DMS53 (cell line): ENCODE measurements at regions not wholly inside any gene's neighbourhood (a gene's known extent, or its start where the extent isn't known, plus 50 kb on each side); places are given as distances from the start of the nearest gene placed in this dataset.

Experiments used
- DNase-seq: peaks from one replicate; lab custom pipeline; 2025; lab: John Stamatoyannopoulos, UW

DNA sequence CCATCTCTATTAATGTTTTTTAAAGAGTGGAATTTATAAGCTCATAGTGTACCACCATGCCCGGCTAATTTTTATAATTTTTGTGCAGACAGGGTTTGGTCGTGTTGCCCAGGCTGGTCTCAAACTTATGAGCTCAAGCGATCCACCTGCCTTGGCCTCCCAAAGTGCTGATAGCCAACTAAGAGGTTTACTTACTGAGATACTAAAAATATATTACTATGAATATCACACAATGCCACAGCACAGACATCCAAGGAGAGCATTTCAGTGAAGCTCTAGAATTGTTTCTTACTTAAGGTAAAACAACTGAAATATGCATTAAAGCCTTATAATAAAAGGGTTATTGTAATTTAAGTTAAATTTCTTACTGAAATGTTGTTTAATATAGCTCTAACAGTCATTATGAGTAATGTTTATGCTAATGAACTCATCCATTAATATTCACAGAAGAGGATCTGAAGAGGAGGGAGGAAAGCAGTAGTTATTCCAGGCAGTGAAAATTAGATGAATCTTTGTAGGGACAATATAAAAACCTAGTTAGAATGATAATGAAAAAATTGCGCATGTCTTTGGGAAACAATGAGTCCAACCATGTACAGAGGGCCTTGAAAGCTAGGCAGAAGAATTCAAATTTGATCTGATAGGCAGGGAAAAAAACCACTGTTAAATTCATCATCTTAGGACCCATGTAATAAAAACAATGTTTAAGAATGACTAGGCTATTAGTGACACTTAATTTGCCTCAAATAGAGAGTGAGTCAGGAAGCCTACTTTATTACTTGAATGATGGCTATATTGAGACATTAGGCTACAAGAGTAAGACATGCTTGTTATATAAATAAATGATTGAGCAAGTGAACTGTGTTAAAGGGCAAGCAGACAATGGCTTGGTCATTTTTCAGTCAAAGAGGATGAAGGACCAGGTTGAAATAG, 99.2 kb downstream of the SLC41A2 start:
- no peak for DNase-seq

DNA sequence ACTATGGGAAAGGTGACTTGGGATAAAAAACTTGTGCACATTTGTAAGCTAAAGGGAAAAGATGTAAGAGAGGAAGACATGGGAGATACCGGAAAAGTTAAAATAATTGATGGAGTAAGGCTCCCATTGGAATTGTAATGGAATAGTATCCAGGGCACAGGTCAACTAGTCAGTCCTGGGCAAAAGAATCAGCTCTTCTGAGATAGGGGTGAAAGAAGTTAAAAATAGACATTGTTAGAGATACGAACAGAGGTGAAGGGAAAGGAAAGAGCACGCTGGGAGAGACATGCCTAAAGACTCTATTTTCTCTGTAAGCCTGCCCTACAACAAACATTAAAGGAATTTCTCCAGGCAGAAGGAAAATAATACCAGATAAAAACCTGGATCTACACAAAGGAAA, 101.6 kb downstream of the SLC41A2 start:
- DNase-seq, result no peak

DNA sequence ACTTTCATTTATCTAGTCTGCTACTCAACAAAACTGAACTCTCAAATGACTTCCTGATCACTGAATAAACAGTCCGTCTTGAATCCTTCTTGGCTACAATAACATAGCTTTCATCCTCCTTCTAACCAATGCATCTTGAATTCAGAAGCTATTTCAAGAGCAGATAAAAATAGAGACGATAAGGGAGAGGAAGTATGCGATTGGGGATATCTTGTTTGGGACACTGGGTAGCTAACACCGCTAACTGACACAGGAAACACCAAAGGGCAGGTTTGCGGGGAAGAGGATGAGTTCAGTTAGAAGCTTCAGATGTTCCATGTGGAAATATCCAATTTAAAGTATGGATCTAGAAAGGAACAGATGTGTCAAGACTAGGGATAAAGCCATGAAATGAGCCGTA, 102.5 kb downstream of the SLC41A2 start:
- DNase-seq, result no peak

DNA sequence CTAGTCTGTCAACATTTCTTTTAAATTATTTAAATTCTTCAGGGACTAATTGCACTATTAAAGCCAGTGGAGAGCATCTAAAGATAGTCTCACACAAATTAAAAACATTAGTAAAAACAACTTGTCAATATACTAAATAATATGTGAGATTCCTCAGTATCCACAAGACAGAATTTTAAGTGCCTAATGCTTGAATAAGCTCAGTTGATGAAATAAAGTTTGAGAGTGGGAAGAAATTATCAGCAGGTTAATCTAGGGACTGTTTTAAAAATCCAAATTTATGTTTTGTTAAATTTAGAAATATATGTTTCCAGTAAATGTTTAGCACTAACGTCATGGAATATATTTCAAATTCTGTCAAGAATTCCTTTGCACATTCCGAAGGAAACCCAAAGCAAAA, 105.2 kb downstream of the SLC41A2 start:
- no peak for DNase-seq

DNA sequence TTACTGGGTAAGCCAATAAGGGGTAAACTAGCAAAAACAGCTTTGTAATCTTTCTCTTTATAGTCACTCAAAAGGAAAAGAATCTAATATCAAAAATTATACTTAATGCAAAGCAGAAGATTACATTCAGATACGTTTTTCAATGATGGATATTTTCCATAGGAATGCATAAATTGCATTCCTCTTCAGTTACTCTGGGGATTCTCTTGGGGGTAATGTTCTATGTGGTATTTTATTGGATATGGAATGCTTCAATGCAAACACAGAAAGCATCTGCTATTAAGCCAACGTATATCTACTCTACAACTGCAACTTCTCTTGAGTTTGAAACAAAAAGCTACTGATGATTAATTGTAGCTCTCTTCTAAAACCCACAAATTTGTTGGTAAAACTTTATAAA, 106.0 kb downstream of the SLC41A2 start:
- no peak for DNase-seq

DNA sequence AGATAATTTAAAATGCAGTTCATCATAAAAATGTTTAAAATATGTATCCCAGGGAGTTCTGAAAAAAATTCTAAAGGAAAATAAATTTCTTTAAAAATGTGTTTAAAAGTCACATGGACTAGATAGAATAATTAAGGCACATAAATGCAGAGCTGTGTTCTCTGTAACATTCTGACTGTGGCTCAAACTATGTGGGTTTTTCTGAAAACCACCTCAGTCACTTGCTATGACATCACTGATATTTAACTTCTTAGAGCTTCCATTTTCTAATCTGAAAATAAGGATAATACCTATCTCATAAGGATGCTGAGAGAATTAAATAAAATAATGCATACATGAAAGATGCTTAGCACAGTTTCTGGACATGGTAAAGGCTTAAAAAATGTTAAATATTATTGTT, 107.3 kb downstream of the SLC41A2 start:
- DNase-seq, result no peak

GRCh38 chr12:104846056-104846767, 111.9 kb downstream of the SLC41A2 start:
- DNase-seq, result no peak

GRCh38 chr12:104844123-104844522, 114.0 kb downstream of the SLC41A2 start:
- no peak for DNase-seq

GRCh38 chr12:104840262-104840661, 117.8 kb downstream of the SLC41A2 start:
- no peak for DNase-seq

GRCh38 chr12:104835317-104835716, 122.8 kb downstream of the SLC41A2 start:
- no peak for DNase-seq

DNA sequence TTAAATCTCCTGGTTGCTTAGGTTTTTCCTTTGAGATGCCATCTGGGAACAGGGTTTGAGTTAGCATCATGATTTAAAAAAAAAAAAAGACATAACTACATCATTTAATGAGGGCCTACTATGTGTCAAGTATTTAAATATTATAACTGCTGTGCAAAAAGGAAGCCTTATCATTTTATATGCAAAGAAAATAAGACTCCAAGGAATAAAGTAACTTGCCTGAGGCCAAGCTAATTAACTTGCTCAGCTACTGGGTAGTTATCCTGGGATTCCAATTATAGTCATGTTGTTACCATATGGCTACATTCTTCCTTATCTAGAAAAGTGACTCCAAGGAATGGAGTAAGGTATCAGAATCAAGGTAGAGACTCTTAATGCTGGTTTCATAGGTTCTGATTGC, 123.5 kb downstream of the SLC41A2 start:
- DNase-seq, result no peak

GRCh38 chr12:104833756-104834155, 124.3 kb downstream of the SLC41A2 start:
- DNase-seq, result no peak

GRCh38 chr12:104828015-104828414, 130.1 kb downstream of the SLC41A2 start:
- DNase-seq, result no peak

- no peak for DNase-seq
Measured at GRCh38 chr12:104827587-104827986, 130.5 kb downstream of the SLC41A2 start.

DNA sequence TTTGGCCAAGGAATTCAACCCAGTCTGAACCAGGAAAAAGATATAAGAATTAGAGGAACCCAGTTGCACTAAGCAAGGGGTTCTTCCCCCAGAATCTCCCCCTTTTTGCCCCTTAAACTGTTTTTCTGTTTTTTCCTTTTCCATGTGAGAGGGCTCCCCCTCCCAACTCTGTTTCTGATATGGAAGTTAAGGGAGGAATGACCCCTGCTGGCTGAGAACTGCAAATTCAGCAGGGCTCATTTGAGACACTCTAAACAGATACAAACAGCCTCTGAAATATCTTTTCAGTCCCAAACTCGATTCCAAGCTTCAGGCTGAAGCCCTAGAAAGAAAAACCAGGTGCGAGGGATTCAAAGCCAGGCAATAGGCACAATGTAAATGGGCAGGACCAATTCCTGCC, 132.7 kb downstream of the SLC41A2 start:
- peak; percentile 35 for DNase-seq

DNA sequence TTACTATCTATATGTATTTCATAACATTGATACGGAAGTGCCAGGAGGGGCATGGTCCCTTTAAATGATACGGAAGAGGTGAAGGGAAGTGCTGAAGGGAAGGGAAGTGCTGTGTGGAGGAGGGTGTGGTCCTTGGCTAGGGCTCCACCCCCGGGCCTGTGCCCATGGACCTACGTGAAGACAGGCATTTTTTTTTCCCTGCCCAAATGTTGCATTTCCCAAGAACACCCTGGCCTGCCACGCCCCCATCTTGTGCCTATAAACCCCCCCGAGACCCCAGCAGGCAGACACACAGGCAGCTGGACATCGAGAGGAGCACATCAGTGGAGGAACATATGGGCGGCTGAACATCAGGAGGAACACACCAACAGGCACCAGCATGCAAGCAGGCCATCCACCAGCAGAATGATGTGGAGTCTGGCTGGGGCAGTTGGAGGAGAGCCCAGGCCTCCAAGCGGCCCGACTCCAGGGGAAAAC, 134.1 kb downstream of the SLC41A2 start:
- no peak for DNase-seq

DNA sequence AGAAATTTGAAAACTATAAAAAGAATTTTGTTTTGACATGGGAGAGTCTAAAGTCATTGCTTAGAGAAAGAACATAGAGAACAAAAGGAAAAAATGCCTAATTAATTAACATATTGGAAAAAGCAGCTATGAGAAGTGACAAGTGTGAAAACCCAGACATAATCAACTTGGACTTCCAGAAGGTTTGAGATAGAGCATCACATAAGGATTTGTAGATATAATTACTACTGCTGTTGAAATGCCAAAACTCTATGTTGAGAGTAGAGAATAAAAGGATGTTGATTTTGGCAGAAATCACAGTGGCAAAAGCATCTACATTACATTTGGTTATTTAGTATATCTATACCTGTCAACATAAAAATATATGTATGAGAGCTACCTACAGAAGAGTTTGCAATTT, 135.1 kb downstream of the SLC41A2 start:
- DNase-seq, result no peak

DNA sequence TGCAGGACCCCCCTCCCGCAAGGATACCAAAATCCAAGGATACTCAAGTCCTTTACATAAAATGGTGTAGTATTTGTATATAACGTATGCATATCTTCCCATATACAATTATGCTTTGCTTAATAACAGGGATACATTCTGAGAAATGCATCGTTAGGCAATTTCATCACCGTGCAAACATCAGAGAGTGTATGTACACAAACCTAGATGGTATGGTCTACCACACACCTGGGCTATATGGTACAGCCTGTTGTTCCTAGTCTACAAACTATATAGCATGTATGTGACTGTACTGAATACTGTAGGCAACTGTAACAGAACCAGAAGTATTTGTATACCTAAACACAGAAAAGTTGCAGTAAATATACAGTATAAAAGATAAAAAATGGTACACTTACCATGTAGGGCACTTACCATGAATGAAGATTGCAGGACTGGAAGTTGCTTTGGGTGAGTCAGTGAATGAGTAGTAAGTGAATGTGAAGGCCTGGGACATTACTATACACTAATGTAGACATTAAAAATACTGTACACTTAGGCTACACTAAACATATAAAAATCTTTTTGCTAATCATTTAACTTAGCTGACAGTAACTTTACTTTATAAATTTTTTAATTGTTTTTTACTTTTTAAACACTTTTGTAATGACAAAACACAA, 141.1 kb downstream of the SLC41A2 start:
- DNase-seq, result no peak

GRCh38 chr12:104815935-104816334, 142.2 kb downstream of the SLC41A2 start:
- no peak for DNase-seq

- DNase-seq, result no peak
Measured at GRCh38 chr12:104814944-104815343, 143.1 kb downstream of the SLC41A2 start.
